Activated CD8-positive, alpha-beta memory T cell treated with anti-CD3 and anti-CD28 coated beads for 4 hours (primary cell): ENCODE measurements at regions not wholly inside any gene's neighbourhood (a gene's known extent, or its start where the extent isn't known, plus 50 kb on each side); places are given as distances from the start of the nearest gene placed in this dataset.

Experiments
- DNase-seq, 2 donors: peaks; one replicate each; pipeline ENCODE4 v3.0.0-alpha.2; 2020; ENCODE audit warnings: low read depth in 2 of 2

- no peak for DNase-seq
These were observed 303.0 kb downstream of the CSNK1G3 start for GRCh38 chr5:123814801-123815470.

- no peak for DNase-seq
These were observed 302.1 kb downstream of the CSNK1G3 start for GRCh38 chr5:123813937-123814624.

GRCh38 chr5:123813264-123813663 is 301.3 kb downstream of the CSNK1G3 start:
- no peak for DNase-seq

GRCh38 chr5:123811831-123812230 is 299.9 kb downstream of the CSNK1G3 start:
- no peak for DNase-seq

GRCh38 chr5:123810746-123811340 is 298.9 kb downstream of the CSNK1G3 start:
- DNase-seq: no peak

- no peak for DNase-seq
These were observed 298.3 kb downstream of the CSNK1G3 start for GRCh38 chr5:123810253-123810652.

- DNase-seq: no peak
These were observed 297.7 kb downstream of the CSNK1G3 start for GRCh38 chr5:123809594-123810221.

GRCh38 chr5:123808461-123809380 is 296.7 kb downstream of the CSNK1G3 start:
- DNase-seq: no peak

- DNase-seq: no peak
These were observed 295.4 kb downstream of the CSNK1G3 start for GRCh38 chr5:123807177-123807945.

GRCh38 chr5:123806644-123807043 is 294.7 kb downstream of the CSNK1G3 start:
- DNase-seq: no peak

GRCh38 chr5:123805300-123805699 is 293.3 kb downstream of the CSNK1G3 start:
- no peak for DNase-seq

- DNase-seq: no peak
These were observed 291.4 kb downstream of the CSNK1G3 start for GRCh38 chr5:123803359-123803758.

- DNase-seq: no peak
These were observed 290.4 kb downstream of the CSNK1G3 start for GRCh38 chr5:123802298-123802951.

- DNase-seq: no peak
These were observed 288.7 kb downstream of the CSNK1G3 start for GRCh38 chr5:123800640-123801039.

GRCh38 chr5:123795688-123796087 is 283.7 kb downstream of the CSNK1G3 start:
- no peak for DNase-seq

- DNase-seq: no peak
These were observed 278.2 kb downstream of the CSNK1G3 start for GRCh38 chr5:123790226-123790625.

GRCh38 chr5:123787635-123788034 is 275.7 kb downstream of the CSNK1G3 start:
- DNase-seq: no peak

- DNase-seq: no peak
These were observed 275.2 kb downstream of the CSNK1G3 start for GRCh38 chr5:123787136-123787535.

GRCh38 chr5:123786411-123786810 is 274.4 kb downstream of the CSNK1G3 start:
- no peak for DNase-seq
